Subcutaneous abdominal adipose tissue (tissue), 5 donors: ENCODE measurements at regions not wholly inside any gene's neighbourhood (a gene's known extent, or its start where the extent isn't known, plus 50 kb on each side); places are given as distances from the start of the nearest gene placed in this dataset.
"Not testable (repeated sequence)": the region's sequence is repeated elsewhere in the genome, so short reads cannot be mapped to it uniquely, and the experiment has no call there.

ENCODE experiments used
- H3K27ac ChIP-seq: one replicate; pipeline ENCODE4 v1.7.0; 2013; ENCODE audit warnings: low read depth, mild to moderate bottlenecking, inconsistent platforms, low read length, moderate library complexity
- H3K27me3 ChIP-seq, 5 donors: one replicate each; pipeline ENCODE4 v1.7.0; 2013; ENCODE audit warnings: low read length in 5 of 5, inconsistent platforms in 1 of 5; ENCODE audit not compliant: control insufficient read depth in 5 of 5, insufficient read depth in 4 of 5
- H3K36me3 ChIP-seq, 5 donors: one replicate each; pipeline ENCODE4 v1.7.0; 2013; ENCODE audit warnings: low read length in 5 of 5; ENCODE audit not compliant: control insufficient read depth in 5 of 5, insufficient read depth in 5 of 5
- H3K4me1 ChIP-seq, 5 donors: one replicate each; pipeline ENCODE4 v1.7.0; 2013; ENCODE audit warnings: low read length in 5 of 5, mild to moderate bottlenecking in 3 of 5, moderate library complexity in 1 of 5; ENCODE audit not compliant: control insufficient read depth in 5 of 5, insufficient read depth in 5 of 5
- H3K4me3 ChIP-seq, 5 donors: one replicate each; pipeline ENCODE4 v1.7.0; 2013; ENCODE audit warnings: low read length in 5 of 5, low read depth in 1 of 5
- H3K9ac ChIP-seq, 5 donors: one replicate each; pipeline ENCODE4 v1.7.0; 2013; ENCODE audit warnings: low read length in 5 of 5, mild to moderate bottlenecking in 4 of 5, moderate library complexity in 3 of 5
- H3K9me3 ChIP-seq, 5 donors: one replicate each; pipeline ENCODE4 v1.7.0; 2013; ENCODE audit warnings: low read length in 5 of 5; ENCODE audit not compliant: control insufficient read depth in 5 of 5
- donor health status: healthy.
- donor health status: healthy.
- donor health status: healthy.
- donor health status: healthy.
- donor health status: healthy.

DNA sequence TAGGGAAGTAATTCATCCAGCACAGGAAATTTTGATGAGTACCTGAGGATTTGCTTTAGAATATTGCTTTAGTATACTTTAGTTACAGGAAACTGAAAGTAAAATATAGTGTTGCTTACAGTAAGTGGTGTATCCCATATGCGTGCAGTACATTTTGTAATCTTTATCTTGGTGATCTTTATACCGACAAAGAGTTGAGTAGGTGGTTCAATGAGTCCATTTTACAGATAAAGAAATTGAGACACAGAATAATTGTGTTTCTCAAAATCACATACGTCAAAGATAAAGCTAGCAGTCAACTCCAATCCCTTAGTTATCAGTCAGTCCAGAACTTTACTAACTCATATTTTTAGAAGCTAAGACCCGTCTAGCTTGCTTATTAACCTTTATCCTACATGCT is 65.8 kb upstream of the E2F3 start:
- Histone ChIP-seq H3K4me3 (no peak overlapping the region), H3K36me3 (no peaks in the 10 kb centered on the region), H3K27ac (no peak overlapping the region), H3K27me3 (peaks cover 0 to 2% (median 0%) of the 10 kb centered on the region in 5 donors), H3K9me3 (no peaks in the 10 kb centered on the region), H3K4me1 (peaks cover 0 to 6% (median 0%) of the 10 kb centered on the region in 5 donors), H3K9ac (no peak overlapping the region)

DNA sequence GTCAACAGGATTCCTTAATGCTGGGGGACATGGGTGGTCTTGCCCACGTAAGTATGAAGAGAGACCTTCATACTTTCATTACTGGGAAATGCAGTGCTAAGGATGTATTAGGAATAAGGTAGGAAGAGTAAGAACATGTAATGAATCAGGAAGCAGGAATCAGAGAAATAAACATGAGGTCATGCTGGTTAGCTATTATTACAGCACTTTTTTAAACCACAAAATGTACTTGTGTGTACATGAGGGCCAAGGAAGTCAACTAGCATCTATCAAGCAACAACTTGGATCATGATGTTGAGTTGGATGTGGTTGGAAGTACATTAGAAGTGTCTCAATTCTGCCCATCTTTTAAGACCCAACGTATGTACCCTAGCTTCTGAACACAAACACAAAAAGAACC is 63.5 kb upstream of the E2F3 start:
- H3K4me1 ChIP-seq = peaks cover 0 to 6% (median 0%) of the 10 kb centered on the region in 5 donors
- no peaks in the 10 kb centered on the region for H3K9me3 ChIP-seq
- no peak overlapping the region for H3K27ac ChIP-seq
- no peak overlapping the region for H3K9ac ChIP-seq
- H3K4me3 ChIP-seq = no peak overlapping the region
- no peaks in the 10 kb centered on the region for H3K36me3 ChIP-seq
- no peaks in the 10 kb centered on the region for H3K27me3 ChIP-seq

- no peaks in the 10 kb centered on the region for H3K27me3 ChIP-seq
- H3K4me1 ChIP-seq = peaks cover 0 to 6% (median 0%) of the 10 kb centered on the region in 5 donors
- H3K9me3 ChIP-seq = no peaks in the 10 kb centered on the region
- H3K27ac ChIP-seq = no peak overlapping the region
- H3K9ac ChIP-seq = no peak overlapping the region
- H3K4me3 ChIP-seq = no peak overlapping the region
- no peaks in the 10 kb centered on the region for H3K36me3 ChIP-seq
Observed at GRCh38 chr6:20340068-20340848, 61.4 kb upstream of the E2F3 start.

GRCh38 chr6:20341096-20341495 is 60.6 kb upstream of the E2F3 start:
- Histone ChIP-seq H3K27me3 (no peaks in the 10 kb centered on the region), H3K4me1 (peaks cover 0 to 4% (median 0%) of the 10 kb centered on the region in 5 donors), H3K27ac (no peak overlapping the region), H3K9me3 (no peaks in the 10 kb centered on the region), H3K36me3 (no peaks in the 10 kb centered on the region), H3K4me3 (no peak overlapping the region), H3K9ac (no peak overlapping the region)

DNA sequence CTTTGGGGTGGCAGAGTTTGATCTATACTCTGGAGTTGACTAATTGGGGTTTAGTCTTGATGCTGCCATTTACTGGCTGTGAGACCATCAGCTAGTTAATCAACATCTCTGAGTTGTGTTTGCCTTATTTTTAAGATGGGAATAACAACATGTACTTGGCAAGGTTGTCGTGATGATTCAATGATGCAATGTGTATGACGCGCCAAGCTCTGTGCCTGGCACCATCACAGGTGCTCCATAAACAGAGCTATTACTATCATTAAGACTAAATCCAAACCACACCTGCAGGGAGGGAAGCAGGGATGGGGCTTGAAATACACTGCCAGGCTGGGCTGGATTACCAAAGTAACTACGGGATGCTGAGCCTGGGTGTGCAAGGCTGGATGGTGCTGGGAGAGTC is 60.1 kb upstream of the E2F3 start:
- Histone ChIP-seq H3K9me3 (no peaks in the 10 kb centered on the region), H3K9ac (no peak overlapping the region), H3K27ac (no peak overlapping the region), H3K27me3 (no peaks in the 10 kb centered on the region), H3K4me1 (no peaks in the 10 kb centered on the region), H3K36me3 (no peaks in the 10 kb centered on the region), H3K4me3 (no peak overlapping the region)

GRCh38 chr6:20346948-20347347 is 54.7 kb upstream of the E2F3 start:
- not testable (repeated sequence) for H3K9ac ChIP-seq, H3K36me3 ChIP-seq, H3K9me3 ChIP-seq, H3K27ac ChIP-seq, H3K4me1 ChIP-seq, H3K4me3 ChIP-seq, H3K27me3 ChIP-seq

- H3K4me3 ChIP-seq = no peak overlapping the region
- H3K9me3 ChIP-seq = peaks cover 1 to 7% (median 6%) of the 10 kb centered on the region in 5 donors
Observed at GRCh38 chr6:20348041-20348440, 53.6 kb upstream of the E2F3 start.

GRCh38 chr6:20349225-20349624 is 52.5 kb upstream of the E2F3 start:
- Histone ChIP-seq H3K4me3 (no peak overlapping the region), H3K36me3 (no peaks in the 10 kb centered on the region), H3K4me1 (no peaks in the 10 kb centered on the region), H3K27ac (no peak overlapping the region), H3K27me3 (no peaks in the 10 kb centered on the region), H3K9ac (no peak overlapping the region), H3K9me3 (peaks cover 7 to 13% (median 11%) of the 10 kb centered on the region in 5 donors)

More at GRCh38 chr6:20348041-20348440, 53.6 kb upstream of the E2F3 start:
- Histone ChIP-seq H3K36me3 (no peaks in the 10 kb centered on the region), H3K27ac (no peak overlapping the region), H3K9ac (no peak overlapping the region), H3K4me1 (no peaks in the 10 kb centered on the region), H3K27me3 (no peaks in the 10 kb centered on the region)

DNA sequence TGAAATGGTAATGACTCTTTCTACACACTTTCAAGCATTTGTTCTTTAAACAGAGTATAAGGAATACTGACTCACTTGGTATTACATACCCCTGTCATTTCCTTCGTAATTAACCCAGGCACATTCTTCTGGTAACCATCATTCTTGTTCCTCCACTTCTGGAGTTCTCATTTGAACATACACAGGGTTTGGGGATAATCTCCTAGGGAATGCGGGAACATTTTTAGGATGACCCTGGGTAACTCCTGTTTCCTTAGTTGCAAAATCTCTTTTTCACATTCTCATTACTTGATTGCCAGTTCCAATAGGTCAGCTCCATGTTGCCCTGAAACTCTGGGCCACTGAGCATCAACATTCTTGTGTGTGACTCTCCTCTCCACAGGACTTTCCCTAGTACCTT is 51.5 kb upstream of the E2F3 start:
- Histone ChIP-seq H3K27me3 (no peaks in the 10 kb centered on the region), H3K9ac (no peak overlapping the region), H3K27ac (no peak overlapping the region), H3K4me1 (no peaks in the 10 kb centered on the region), H3K36me3 (no peaks in the 10 kb centered on the region), H3K4me3 (no peak overlapping the region), H3K9me3 (peaks cover 7 to 13% (median 11%) of the 10 kb centered on the region in 5 donors)

DNA sequence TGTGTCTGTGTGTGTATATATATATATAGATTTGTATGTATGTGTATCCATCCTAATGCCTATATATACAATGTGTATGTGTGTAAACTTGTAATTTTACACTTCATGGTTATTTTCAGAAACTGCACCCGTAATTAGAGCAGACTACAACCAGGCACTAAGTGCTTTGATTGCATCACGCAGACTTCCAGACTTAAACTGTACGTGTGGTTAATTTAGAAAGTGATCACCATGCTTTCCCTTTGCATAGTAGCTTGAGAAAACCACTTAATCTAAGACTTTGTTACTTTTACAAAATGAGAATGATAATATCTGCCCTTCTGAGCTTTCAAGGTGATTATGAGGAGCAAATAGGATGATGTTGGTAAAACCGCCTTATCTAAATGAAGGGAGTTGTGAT is 50.1 kb upstream of the E2F3 start:
- no peaks in the 10 kb centered on the region for H3K36me3 ChIP-seq
- no peak overlapping the region for H3K4me3 ChIP-seq
- H3K9ac ChIP-seq = no peak overlapping the region
- H3K27ac ChIP-seq = no peak overlapping the region
- no peaks in the 10 kb centered on the region for H3K4me1 ChIP-seq
- peaks cover 7 to 13% (median 11%) of the 10 kb centered on the region in 5 donors for H3K9me3 ChIP-seq
- H3K27me3 ChIP-seq = no peaks in the 10 kb centered on the region
